HEK293 (cell line): ENCODE measurements at regions not wholly inside any gene's neighbourhood (a gene's known extent, or its start where the extent isn't known, plus 50 kb on each side); places are given as distances from the start of the nearest gene placed in this dataset.

Source experiments
- CTCF ChIP-seq: fragments of 450-650 bp; formaldehyde crosslinking; IDR thresholded peaks from 2 replicates; pipeline ENCODE4 v1.5.1; 2016; ENCODE audit warnings: missing biosample characterization, missing genetic modification characterization
- PRDM6 ChIP-seq: fragments of 450-650 bp; formaldehyde crosslinking; IDR thresholded peaks from 2 replicates; pipeline ENCODE4 v1.5.1; 2017; ENCODE audit warnings: missing biosample characterization, missing genetic modification characterization
- YY1 ChIP-seq: fragments of 450-650 bp; formaldehyde crosslinking; IDR thresholded peaks from 2 replicates; pipeline ENCODE4 v1.5.1; 2018; ENCODE audit warnings: missing biosample characterization, missing genetic modification characterization
- ZFP37 ChIP-seq: fragments of 450-650 bp; formaldehyde crosslinking; IDR thresholded peaks from 2 replicates; pipeline ENCODE4 v1.5.1; 2016; ENCODE audit warnings: missing biosample characterization, missing genetic modification characterization
- ZNF157 ChIP-seq: fragments of 450-650 bp; formaldehyde crosslinking; IDR thresholded peaks from 2 replicates; pipeline ENCODE4 v1.5.1; 2016; ENCODE audit warnings: missing biosample characterization, missing genetic modification characterization
- ZNF398 ChIP-seq: fragments of 450-650 bp; formaldehyde crosslinking; IDR thresholded peaks from 2 replicates; pipeline ENCODE4 v1.5.1; 2017; ENCODE audit warnings: missing biosample characterization, missing genetic modification characterization
- ZNF449 ChIP-seq: fragments of 450-650 bp; formaldehyde crosslinking; IDR thresholded peaks from 2 replicates; pipeline ENCODE4 v1.5.1; 2017; ENCODE audit warnings: missing biosample characterization, mild to moderate bottlenecking, missing genetic modification characterization, moderate library complexity
- ZNF510 ChIP-seq: fragments of 450-650 bp; formaldehyde crosslinking; IDR thresholded peaks from 2 replicates; pipeline ENCODE4 v1.5.1; 2018; ENCODE audit warnings: mild to moderate bottlenecking, missing genetic modification characterization, missing biosample characterization; ENCODE audit not compliant: insufficient replicate concordance
- ZNF561 ChIP-seq: fragments of 450-650 bp; IDR thresholded peaks from 2 replicates; pipeline ENCODE4 v1.5.1; 2018; ENCODE audit warnings: missing biosample characterization, missing genetic modification characterization, borderline replicate concordance
- ZNF629 ChIP-seq: fragments of 450-650 bp; formaldehyde crosslinking; IDR thresholded peaks from 2 replicates; pipeline ENCODE4 v1.5.1; 2017; ENCODE audit warnings: missing biosample characterization, missing genetic modification characterization
- ZNF639 ChIP-seq: fragments of 450-650 bp; formaldehyde crosslinking; IDR thresholded peaks from 2 replicates; pipeline ENCODE4 v1.5.1; 2016; ENCODE audit warnings: missing biosample characterization, missing genetic modification characterization

- no peak for TF ChIP-seq ZNF561 (tag by site-specific recombination)
- no peak for TF ChIP-seq ZNF639
- no peak for TF ChIP-seq YY1
- TF ChIP-seq PRDM6, result no peak
- TF ChIP-seq ZNF449 (tag by site-specific recombination), result no peak
- TF ChIP-seq CTCF (tag by site-specific recombination), result no peak
- no peak for TF ChIP-seq ZNF629
- TF ChIP-seq ZNF157 (tag by site-specific recombination), result no peak
- TF ChIP-seq ZNF398 (tag by site-specific recombination), result no peak
- no peak for TF ChIP-seq ZFP37 (tag by site-specific recombination)
- TF ChIP-seq ZNF510, result no peak
Observed at GRCh38 chr5:82599030-82599429, 320.9 kb upstream of the RPS23 start.
